K562 (cell line): ENCODE measurements at regions not wholly inside any gene's neighbourhood (a gene's known extent, or its start where the extent isn't known, plus 50 kb on each side); places are given as distances from the start of the nearest gene placed in this dataset.

Experiments
- ATAC-seq: fragments of 200-7000 bp; cut with Tn5 transposase; 3 replicates; pipeline ENCODE4 v1.9.1; 2020; ENCODE audit warnings: moderate library complexity
- BruUV-seq: library from RNA; stranded (reverse); fragments of 400-500 nt; replicated peaks from 2 replicates; lab custom pipeline; 2021; lab: Mats Ljungman, UMichigan
- CTCF ChIA-PET: fragments of 300-600 bp; formaldehyde crosslinking; extraction: SDS; loops from one replicate; lab custom pipeline; 2021; ENCODE audit warnings: low intra/inter-chr PET ratio; lab: Yijun Ruan, JAX
- POLR2A ChIA-PET: fragments of 300-600, 350-650 bp; sonication (Branson Sonifier 250); formaldehyde crosslinking; extraction: SDS; loops from one replicate; lab custom pipeline; 2021; ENCODE audit warnings: antibody characterized with exemption, inconsistent platforms; lab: Yijun Ruan, JAX
- DNase-seq, 4 experiments: peaks; one replicate each; pipeline versions ENCODE4 v3.0.0 to v3.0.0-alpha.2; 2011 to 2018; ENCODE audit warnings: low spot score in 3 of 4, mixed read lengths in 3 of 4; ENCODE audit errors: extremely low read depth in 1 of 4
- FAIRE-seq: peaks from 2 replicates; lab custom pipeline; 2011; peaks lifted over from hg19 to GRCh38; lab: Jason Lieb, UNC
- H2AFZ ChIP-seq: 2 replicates; pipeline ENCODE4 v1.6.0; 2011; ENCODE audit warnings: low read depth, low read length, control low read depth, inconsistent platforms
- H3K27ac ChIP-seq: fragments of 200-600 bp; 3 replicates; pipeline ENCODE4 v1.8.0; 2011; ENCODE audit warnings: low read depth, mild to moderate bottlenecking, control low read depth, inconsistent platforms, low read length, moderate library complexity, mixed read lengths; ENCODE audit errors: extremely low read depth
- H3K27me3 ChIP-seq, 2 experiments: fragments of 300-600 bp in 1 of 2; 2 replicates in 1 of 2; 3 replicates in 1 of 2; pipeline versions ENCODE4 v1.6.0 to v1.8.0; 2011; ENCODE audit warnings: inconsistent platforms in 2 of 2, low read length in 2 of 2, mild to moderate bottlenecking in 1 of 2, mixed read lengths in 1 of 2, moderate library complexity in 1 of 2; ENCODE audit not compliant: control insufficient read depth in 2 of 2, insufficient read depth in 2 of 2
- H3K36me3 ChIP-seq: fragments of 300-600 bp; 3 replicates; pipeline ENCODE4 v1.8.0; 2011; ENCODE audit warnings: mild to moderate bottlenecking, low read length, inconsistent platforms; ENCODE audit not compliant: control insufficient read depth, insufficient read depth
- H3K4me1 ChIP-seq, 2 experiments: fragments of 200-600 bp in 1 of 2; replicated peaks in 1 of 2; 2 replicates in 1 of 2; 3 replicates in 1 of 2; pipeline versions ENCODE4 v1.5.1 to v1.8.0; 2011; ENCODE audit warnings: inconsistent platforms in 2 of 2, low read length in 2 of 2, mild to moderate bottlenecking in 1 of 2, mixed read lengths in 1 of 2, moderate library complexity in 1 of 2; ENCODE audit not compliant: control insufficient read depth in 2 of 2, insufficient read depth in 2 of 2
- H3K4me2 ChIP-seq: 2 replicates; pipeline ENCODE4 v1.6.1; 2011; ENCODE audit warnings: low read length, control low read depth, inconsistent platforms, mixed read lengths; ENCODE audit not compliant: insufficient read depth
- H3K4me3 ChIP-seq: fragments of 200-600 bp; sonication (generic), shearing (Covaris generic); 2 replicates; pipeline ENCODE4 v1.5.1; 2016; ENCODE audit warnings: control low read depth, inconsistent platforms
- H3K79me2 ChIP-seq: fragments of 200-600 bp; 3 replicates; pipeline ENCODE4 v1.8.0; 2011; ENCODE audit warnings: low read length, inconsistent platforms; ENCODE audit not compliant: control insufficient read depth, insufficient read depth
- H3K9ac ChIP-seq, 2 experiments: 2 replicates each; pipeline versions ENCODE4 v1.6.0 to v1.6.1; 2011; ENCODE audit warnings: low read depth in 2 of 2, low read length in 2 of 2, control low read depth in 1 of 2, inconsistent platforms in 1 of 2, mild to moderate bottlenecking in 1 of 2, mixed read lengths in 1 of 2; ENCODE audit not compliant: insufficient read depth in 1 of 2
- H3K9me1 ChIP-seq: one replicate; pipeline ENCODE4 v1.6.0; 2011; ENCODE audit warnings: inconsistent platforms, mild to moderate bottlenecking, low read length, moderate library complexity; ENCODE audit not compliant: control insufficient read depth, insufficient read depth
- H3K9me3 ChIP-seq: replicated peaks from 2 replicates; pipeline ENCODE4 v1.5.1; 2011; ENCODE audit warnings: low read depth, low read length, inconsistent platforms; ENCODE audit not compliant: control insufficient read depth, insufficient read depth
- H4K20me1 ChIP-seq: replicated peaks from 2 replicates; pipeline ENCODE4 v1.6.1; 2011; ENCODE audit warnings: low read length, inconsistent platforms, mixed read lengths; ENCODE audit not compliant: control insufficient read depth, insufficient read depth
- ATF3 ChIP-seq, 2 experiments: fragments of 450-650 bp in 1 of 2; sonication (generic) in 1 of 2; formaldehyde crosslinking in 1 of 2; IDR thresholded peaks in 1 of 2; conservative IDR thresholded peaks in 1 of 2; 2 replicates each; pipeline versions ENCODE4 v1.6.1 to v1.8.1; 2016 to 2023; ENCODE audit warnings: mild to moderate bottlenecking in 2 of 2, moderate library complexity in 2 of 2, inconsistent platforms in 1 of 2, missing genetic modification reagents in 1 of 2
- BDP1 ChIP-seq: IDR thresholded peaks from 3 replicates; pipeline ENCODE4 v1.6.1; 2011; ENCODE audit not compliant: insufficient read length, insufficient read depth
- CCNT2 ChIP-seq: IDR thresholded peaks from 2 replicates; pipeline ENCODE4 v1.6.1; 2011; ENCODE audit warnings: borderline replicate concordance, low read depth, mild to moderate bottlenecking, moderate library complexity, mixed read lengths, low read length; ENCODE audit not compliant: insufficient read length; ENCODE audit errors: extremely low read depth
- FOSL1 ChIP-seq: fragments of 200-800 bp; sonication (Bioruptor generic); conservative IDR thresholded peaks from 2 replicates; pipeline ENCODE4 v1.6.1; 2016; ENCODE audit warnings: missing genetic modification characterization, missing compliant biosample characterization
- POLR2AphosphoS2 ChIP-seq: IDR thresholded peaks from 2 replicates; pipeline ENCODE4 v1.6.1; 2012; ENCODE audit warnings: low read length, improper control_type of control experiment
- REST ChIP-seq, 2 experiments: fragments of 450-650 bp; formaldehyde crosslinking in 1 of 2; IDR thresholded peaks; 2 replicates each; pipeline versions ENCODE4 v1.4.0 to v1.6.1; 2014 to 2020; ENCODE audit warnings: mild to moderate bottlenecking in 2 of 2, borderline replicate concordance in 1 of 2, low read depth in 1 of 2
- SMARCE1 ChIP-seq: fragments of 450-650 bp; IDR thresholded peaks from 2 replicates; pipeline ENCODE4 v1.7.1; 2016; ENCODE audit warnings: mild to moderate bottlenecking
- ZHX1 ChIP-seq: fragments of 150-350 bp; conservative IDR thresholded peaks from 2 replicates; pipeline ENCODE4 v1.6.1; 2014; ENCODE audit warnings: low read length
- ZNF134 ChIP-seq: fragments of 250-450 bp; sonication (Bioruptor Pico); conservative IDR thresholded peaks from 2 replicates; pipeline ENCODE4 v1.4.0; 2020
- WGBS: fragments of 100-300 bp; shearing (Covaris generic); methylation state at CpG from one replicate; pipeline ENCODE4 v1.1.6; 2016; ENCODE audit warnings: low coverage, mixed read lengths; ENCODE audit not compliant: insufficient coverage; ENCODE audit errors: missing lambda C conversion rate; 5-methylcytosine and 5-hydroxymethylcytosine counted together
- in situ Hi-C: fragments of 300-500 bp; cut with MboI; formaldehyde crosslinking; loops from 4 replicates; pipeline ENCODE4 v1.15.0; 2018; ENCODE audit warnings: inconsistent platforms, mixed read lengths
- intact Hi-C: fragments of 100-400 bp; cut with micrococcal nuclease; formaldehyde crosslinking; loops from 2 replicates; pipeline ENCODE4 v1.14.2; 2022

- Histone ChIP-seq H3K9ac (no peak overlapping the region), H3K4me2 (no peak overlapping the region), H3K79me2 (no peaks in the 10 kb centered on the region), H3K27me3 (no peaks in the 10 kb centered on the region), H3K9me1 (no peaks in the 10 kb centered on the region), H2AFZ (no peak overlapping the region), H3K27ac (no peak overlapping the region), H3K36me3 (no peaks in the 10 kb centered on the region), H3K9me3 (peaks cover 4% of the 10 kb centered on the region; the same call in 1 of the 2 replicates), H3K4me3 (no peak overlapping the region), H4K20me1 (0 out of 2 replicates have a peak, but pooled peaks cover 3% of the 10 kb centered on the region), H3K4me1 (peaks cover 4 to 32% of the 10 kb centered on the region in 2 experiments; a peak in 4 of 5 replicates)
- no TSS peak for BruUV-seq
- FAIRE-seq (no peak), ATAC-seq (no peak), DNase-seq (peak in 1 of 4 experiments; percentile 52)
- intact Hi-C loops, result loop anchor here (5.0 kb wide), 1 partner anchor 77 kb away; the partner anchor contains the start of gene CUX1
- POLR2A ChIA-PET, result interaction anchor here (0.8 kb wide), 1 partner anchor 11 kb away, joined by 4 read pairs; no protein-coding TSS in a partner anchor
- in situ Hi-C loops, result no loop called here
- CTCF ChIA-PET, result interaction anchor here (0.6 kb wide), 1 partner anchor 116 kb away, joined by 3 read pairs; no protein-coding TSS in a partner anchor
- 64% methylated on average over 5 of the region's 5 CpGs for WGBS
- TF ChIP-seq SMARCE1, result peak; percentile 73
- TF ChIP-seq FOSL1 (tag), result no peak
- TF ChIP-seq ATF3 (IDR thresholded peaks at IDR 0.05), result peak; percentile 67
- no peak for TF ChIP-seq ATF3 (CRISPR knock-in tag; conservative IDR thresholded peaks at IDR 0.05)
- no peak for TF ChIP-seq ZNF134
- no peak for TF ChIP-seq CCNT2
- TF ChIP-seq POLR2AphosphoS2, result no peak
- no peak for TF ChIP-seq REST (IDR thresholded peaks at IDR 0.05; ENCODE audit: borderline replicate concordance)
- TF ChIP-seq REST (CRISPR knock-in tag; IDR thresholded peaks at IDR 0.05; ENCODE audit: low read depth), result no peak
- no peak for TF ChIP-seq ZHX1
- no peak for TF ChIP-seq BDP1
Observed at GRCh38 chr7:101739775-101740398, 77.5 kb upstream of the CUX1 start.
